ENCODE measurements at regions not wholly inside any gene's neighbourhood (a gene's known extent, or its start where the extent isn't known, plus 50 kb on each side); places are given as distances from the start of the nearest gene placed in this dataset.

GRCh38 chr18:70621710-70622109 is 332.9 kb downstream of the SOCS6 start:
- Mint-ChIP-seq H3K4me1 (no peaks in the 10 kb centered on the region), H3K27ac (no peak overlapping the region), H3K27me3 (ENCODE audit: low read depth) (peaks cover 13% of the 10 kb centered on the region), H3K36me3 (peaks cover 80% of the 10 kb centered on the region), H3K4me3 (no peak overlapping the region), H3K9me3 (peaks cover 89% of the 10 kb centered on the region)
- DNase-seq (ENCODE audit: low spot score): no peak
- ATAC-seq: no peak
- ChIA-PET CTCF (no interaction called here), POLR2A (no interaction called here)
- TF ChIP-seq SMAD3 (CRISPR knock-in tag; IDR thresholded peaks at IDR 0.05; ENCODE audit: borderline replicate concordance) (no peak), USF2 (CRISPR knock-in tag; IDR thresholded peaks at IDR 0.05) (no peak), SP1 (CRISPR knock-in tag; conservative IDR thresholded peaks at IDR 0.05) (no peak), GABPB1 (CRISPR knock-in tag; IDR thresholded peaks at IDR 0.05) (no peak)

- Mint-ChIP-seq H3K4me1 (no peaks in the 10 kb centered on the region), H3K4me3 (no peak overlapping the region), H3K36me3 (peaks cover 85% of the 10 kb centered on the region), H3K27ac (no peak overlapping the region), H3K9me3 (peaks cover 92% of the 10 kb centered on the region), H3K27me3 (ENCODE audit: low read depth) (peaks cover 13% of the 10 kb centered on the region)
- ChIA-PET CTCF (no interaction called here), POLR2A (no interaction called here)
- ATAC-seq (no peak), DNase-seq (ENCODE audit: low spot score) (no peak)
- TF ChIP-seq E2F1 (CRISPR knock-in tag; IDR thresholded peaks at IDR 0.05) (no peak), PRDM15 (CRISPR knock-in tag; IDR thresholded peaks at IDR 0.05) (no peak)
Observed at GRCh38 chr18:70620837-70621612, 332.2 kb downstream of the SOCS6 start.

GRCh38 chr18:70617020-70617763 is 328.3 kb downstream of the SOCS6 start:
- peaks cover 92% of the 10 kb centered on the region for H3K9me3 Mint-ChIP-seq
- DNase-seq (ENCODE audit: low spot score) (no peak), ATAC-seq (no peak)
- ChIA-PET POLR2A (no interaction called here), CTCF (no interaction called here)
- TF ChIP-seq CREB1 (CRISPR knock-in tag; IDR thresholded peaks at IDR 0.05) (no peak), GRHL2 (CRISPR knock-in tag; IDR thresholded peaks at IDR 0.05; ENCODE audit: insufficient replicate concordance, severe bottlenecking) (no peak), E2F5 (CRISPR knock-in tag; IDR thresholded peaks at IDR 0.05) (no peak), IRF2 (CRISPR knock-in tag; IDR thresholded peaks at IDR 0.05; ENCODE audit: borderline replicate concordance, low read depth) (no peak), NFYB (CRISPR knock-in tag; conservative IDR thresholded peaks at IDR 0.05; ENCODE audit: low read depth) (no peak), MXD4 (CRISPR knock-in tag; IDR thresholded peaks at IDR 0.05; ENCODE audit: borderline replicate concordance) (no peak), E2F4 (CRISPR knock-in tag; IDR thresholded peaks at IDR 0.05; ENCODE audit: borderline replicate concordance, low read depth) (no peak), NFATC4 (CRISPR knock-in tag; IDR thresholded peaks at IDR 0.05) (no peak), RELA (CRISPR knock-in tag; IDR thresholded peaks at IDR 0.05; ENCODE audit: borderline replicate concordance) (no peak), AR (CRISPR knock-in tag; IDR thresholded peaks at IDR 0.05) (no peak), SOX15 (CRISPR knock-in tag; IDR thresholded peaks at IDR 0.05) (no peak)
- no peak overlapping the region for H3K4me3 Mint-ChIP-seq
- no peaks in the 10 kb centered on the region for H3K4me1 Mint-ChIP-seq
- H3K27me3 Mint-ChIP-seq (ENCODE audit: low read depth): peaks cover 7% of the 10 kb centered on the region
- H3K36me3 Mint-ChIP-seq: peaks cover 72% of the 10 kb centered on the region
- no peak overlapping the region for H3K27ac Mint-ChIP-seq
